ENCODE measurements at regions not wholly inside any gene's neighbourhood (a gene's known extent, or its start where the extent isn't known, plus 50 kb on each side); places are given as distances from the start of the nearest gene placed in this dataset.

DNA sequence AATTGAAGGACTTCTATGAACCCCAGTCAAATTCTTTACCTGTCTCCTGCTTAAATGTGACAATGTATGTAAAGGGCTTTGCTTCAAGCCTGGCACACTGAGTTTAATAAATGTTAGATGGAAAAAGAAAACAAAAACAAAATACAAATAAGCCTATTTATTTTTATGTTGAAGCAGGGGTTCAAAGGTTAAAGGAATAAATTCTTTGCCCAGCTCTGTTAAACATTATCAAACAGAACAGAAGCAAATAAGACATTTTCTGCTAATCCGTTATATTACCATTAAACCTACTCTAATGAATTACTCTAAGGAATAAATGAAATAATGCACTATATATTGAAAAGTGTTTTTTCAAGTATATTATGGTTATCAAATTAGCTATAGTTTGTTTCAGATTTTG, 182.5 kb upstream of the CEP162 start:
- DNase-seq: no peak
- CTCF ChIA-PET: interaction anchor here (1.0 kb wide), 1 partner anchor 12 kb away, joined by 3 read pairs; no protein-coding TSS in a partner anchor

DNA sequence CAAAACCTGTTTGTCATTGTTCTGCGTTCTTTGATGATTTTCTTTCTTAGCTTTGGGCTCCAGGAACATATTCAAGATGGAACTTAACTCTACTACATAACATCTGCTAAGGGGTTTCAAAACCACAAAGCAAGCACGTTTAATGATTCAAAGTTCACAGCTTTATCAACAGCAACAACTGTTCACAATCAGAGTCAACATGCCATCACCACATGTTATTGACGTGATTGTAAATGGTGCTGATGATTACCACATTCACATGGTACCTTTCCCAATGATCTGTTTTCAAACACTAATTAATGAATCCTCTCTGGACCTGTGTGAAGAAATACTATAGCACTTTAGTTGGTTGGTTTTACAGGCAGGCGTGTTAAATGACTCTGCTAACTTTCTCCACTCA, 180.6 kb upstream of the CEP162 start:
- TF ChIP-seq, protein P1, sequence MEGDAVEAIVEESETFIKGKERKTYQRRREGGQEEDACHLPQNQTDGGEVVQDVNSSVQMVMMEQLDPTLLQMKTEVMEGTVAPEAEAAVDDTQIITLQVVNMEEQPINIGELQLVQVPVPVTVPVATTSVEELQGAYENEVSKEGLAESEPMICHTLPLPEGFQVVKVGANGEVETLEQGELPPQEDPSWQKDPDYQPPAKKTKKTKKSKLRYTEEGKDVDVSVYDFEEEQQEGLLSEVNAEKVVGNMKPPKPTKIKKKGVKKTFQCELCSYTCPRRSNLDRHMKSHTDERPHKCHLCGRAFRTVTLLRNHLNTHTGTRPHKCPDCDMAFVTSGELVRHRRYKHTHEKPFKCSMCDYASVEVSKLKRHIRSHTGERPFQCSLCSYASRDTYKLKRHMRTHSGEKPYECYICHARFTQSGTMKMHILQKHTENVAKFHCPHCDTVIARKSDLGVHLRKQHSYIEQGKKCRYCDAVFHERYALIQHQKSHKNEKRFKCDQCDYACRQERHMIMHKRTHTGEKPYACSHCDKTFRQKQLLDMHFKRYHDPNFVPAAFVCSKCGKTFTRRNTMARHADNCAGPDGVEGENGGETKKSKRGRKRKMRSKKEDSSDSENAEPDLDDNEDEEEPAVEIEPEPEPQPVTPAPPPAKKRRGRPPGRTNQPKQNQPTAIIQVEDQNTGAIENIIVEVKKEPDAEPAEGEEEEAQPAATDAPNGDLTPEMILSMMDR (IDR thresholded peaks at IDR 0.05): no peak
- H3K27me3 Mint-ChIP-seq: no peaks in the 10 kb centered on the region
- POLR2A ChIA-PET: no interaction called here
- no peaks in the 10 kb centered on the region for H3K36me3 Mint-ChIP-seq (ENCODE audit: low read depth)
- no peak overlapping the region for H3K27ac Mint-ChIP-seq
- ATAC-seq (no peak), DNase-seq (no peak)
- H3K4me1 Mint-ChIP-seq (ENCODE audit: low read depth): no peaks in the 10 kb centered on the region
- intact Hi-C loops (cut with micrococcal nuclease): no loop called here
- CTCF ChIA-PET: no interaction called here
- no peak overlapping the region for H3K4me3 Mint-ChIP-seq
- H3K9me3 Mint-ChIP-seq: no peaks in the 10 kb centered on the region

More for the DNA sequence above, 182.5 kb upstream of the CEP162 start:
- H3K36me3 Mint-ChIP-seq (ENCODE audit: low read depth): no peaks in the 10 kb centered on the region
- POLR2A ChIA-PET: no interaction called here
- H3K4me1 Mint-ChIP-seq (ENCODE audit: low read depth): no peaks in the 10 kb centered on the region
- no peak overlapping the region for H3K4me3 Mint-ChIP-seq
- TF ChIP-seq, protein P1 (IDR thresholded peaks at IDR 0.05): no peak
- intact Hi-C loops (cut with micrococcal nuclease): no loop called here
- H3K9me3 Mint-ChIP-seq: no peaks in the 10 kb centered on the region
- H3K27me3 Mint-ChIP-seq: no peaks in the 10 kb centered on the region
- H3K27ac Mint-ChIP-seq: no peak overlapping the region
- ATAC-seq: no peak

DNA sequence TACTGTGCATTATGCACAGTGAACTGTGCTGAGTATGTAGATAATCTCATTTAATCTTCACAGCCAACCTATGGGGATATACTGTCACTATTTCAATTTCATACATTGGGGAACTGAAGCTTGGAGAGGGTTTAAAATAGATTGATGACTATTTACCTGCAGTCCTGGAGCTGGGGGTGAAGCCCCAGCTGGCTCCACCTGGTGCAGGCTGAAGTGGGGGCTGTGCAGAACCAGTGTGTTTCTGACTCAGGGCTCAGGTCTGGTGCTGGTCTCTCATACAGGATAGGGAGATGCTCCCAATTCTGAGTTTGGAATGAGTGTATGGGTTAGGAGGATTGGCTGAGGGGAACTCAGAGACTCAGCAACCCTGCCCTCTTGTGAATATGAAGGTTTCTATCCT, 176.1 kb upstream of the CEP162 start:
- H3K27me3 Mint-ChIP-seq: no peaks in the 10 kb centered on the region
- H3K27ac Mint-ChIP-seq: no peak overlapping the region
- H3K9me3 Mint-ChIP-seq: no peaks in the 10 kb centered on the region
- no peaks in the 10 kb centered on the region for H3K4me1 Mint-ChIP-seq (ENCODE audit: low read depth)
- ChIA-PET CTCF (no interaction called here), POLR2A (no interaction called here)
- no peak overlapping the region for H3K4me3 Mint-ChIP-seq
- intact Hi-C loops (cut with micrococcal nuclease): no loop called here
- no peaks in the 10 kb centered on the region for H3K36me3 Mint-ChIP-seq (ENCODE audit: low read depth)
- no peak for DNase-seq
- ATAC-seq: no peak
- TF ChIP-seq, protein P1 (IDR thresholded peaks at IDR 0.05): no peak

DNA sequence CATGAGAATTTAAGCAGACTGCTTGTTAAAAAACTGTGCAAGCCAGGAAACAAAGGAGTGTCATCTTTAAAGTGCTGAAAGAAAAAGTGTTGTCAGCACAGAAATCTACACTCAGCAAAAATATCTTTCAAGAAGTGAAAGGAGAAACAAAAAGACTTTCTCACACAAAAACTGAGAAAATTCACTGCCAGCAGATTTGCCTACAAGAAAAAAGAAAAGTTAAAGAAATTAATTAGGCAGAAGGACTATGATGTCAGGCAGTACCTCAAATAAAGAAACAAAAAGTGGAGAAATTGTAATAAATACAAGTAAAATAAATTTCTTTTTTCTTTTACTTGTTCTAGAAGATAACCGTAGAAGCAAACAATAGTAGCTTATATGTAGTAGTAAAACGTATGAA, 171.6 kb upstream of the CEP162 start:
- TF ChIP-seq, protein P1 (IDR thresholded peaks at IDR 0.05): no peak
- Mint-ChIP-seq H3K4me1 (ENCODE audit: low read depth) (no peaks in the 10 kb centered on the region), H3K36me3 (ENCODE audit: low read depth) (no peaks in the 10 kb centered on the region), H3K4me3 (no peak overlapping the region), H3K27me3 (no peaks in the 10 kb centered on the region), H3K27ac (no peak overlapping the region), H3K9me3 (no peaks in the 10 kb centered on the region)
- CTCF ChIA-PET: no interaction called here
- no peak for DNase-seq
- POLR2A ChIA-PET: no interaction called here
- ATAC-seq: no peak
- intact Hi-C loops (cut with micrococcal nuclease): no loop called here

DNA sequence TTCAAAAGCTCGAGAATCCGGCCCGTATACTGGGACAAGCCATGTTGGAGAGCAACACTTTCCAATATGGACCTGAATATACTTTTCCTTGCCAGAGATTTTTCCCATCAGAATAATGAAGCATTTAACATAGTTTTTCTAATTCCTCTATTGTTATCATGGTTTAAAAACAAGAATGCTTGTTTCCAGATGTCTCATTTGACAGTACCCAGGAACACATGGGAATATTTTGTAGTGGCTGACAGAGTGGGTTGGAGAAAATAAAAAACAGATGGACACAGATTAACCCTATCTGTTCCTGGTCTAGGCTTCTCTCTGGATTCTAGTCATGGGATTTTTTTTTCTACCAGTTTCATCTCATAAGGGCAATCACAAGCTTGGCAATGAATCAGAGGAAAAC, 164.8 kb upstream of the CEP162 start:
- no peaks in the 10 kb centered on the region for H3K4me1 Mint-ChIP-seq (ENCODE audit: low read depth)
- H3K36me3 Mint-ChIP-seq (ENCODE audit: low read depth): no peaks in the 10 kb centered on the region
- H3K27me3 Mint-ChIP-seq: no peaks in the 10 kb centered on the region
- DNase-seq (no peak), ATAC-seq (no peak)
- CTCF ChIA-PET: no interaction called here
- no peaks in the 10 kb centered on the region for H3K9me3 Mint-ChIP-seq
- intact Hi-C loops (cut with micrococcal nuclease): no loop called here
- POLR2A ChIA-PET: no interaction called here
- no peak overlapping the region for H3K4me3 Mint-ChIP-seq
- TF ChIP-seq, protein P1 (IDR thresholded peaks at IDR 0.05): no peak
- no peak overlapping the region for H3K27ac Mint-ChIP-seq
